ENCODE measurements at regions not wholly inside any gene's neighbourhood (a gene's known extent, or its start where the extent isn't known, plus 50 kb on each side); places are given as distances from the start of the nearest gene placed in this dataset.

GRCh38 chr16:86095131-86095752, 196.3 kb downstream of the IRF8 start:
- DNase-seq: no peak
- Mint-ChIP-seq H3K27ac (no peak overlapping the region), H3K4me3 (no peak overlapping the region), H3K9me3 (no peaks in the 10 kb centered on the region), H3K4me1 (ENCODE audit: low read depth) (no peaks in the 10 kb centered on the region), H3K27me3 (peaks cover 5% of the 10 kb centered on the region), H3K36me3 (ENCODE audit: low read depth) (no peaks in the 10 kb centered on the region)

GRCh38 chr16:86095906-86096485, 197.0 kb downstream of the IRF8 start:
- H3K4me3 Mint-ChIP-seq: no peak overlapping the region
- no peaks in the 10 kb centered on the region for H3K4me1 Mint-ChIP-seq (ENCODE audit: low read depth)
- H3K36me3 Mint-ChIP-seq (ENCODE audit: low read depth): no peaks in the 10 kb centered on the region
- no peaks in the 10 kb centered on the region for H3K9me3 Mint-ChIP-seq
- H3K27me3 Mint-ChIP-seq: peaks cover 11% of the 10 kb centered on the region
- H3K27ac Mint-ChIP-seq: no peak overlapping the region
- no peak for DNase-seq

- Mint-ChIP-seq H3K9me3 (no peaks in the 10 kb centered on the region), H3K4me1 (ENCODE audit: low read depth) (no peaks in the 10 kb centered on the region), H3K4me3 (no peak overlapping the region)
Observed at GRCh38 chr16:86096850-86097249, 197.9 kb downstream of the IRF8 start.

GRCh38 chr16:86099326-86099725, 200.4 kb downstream of the IRF8 start:
- Mint-ChIP-seq H3K4me1 (ENCODE audit: low read depth) (no peaks in the 10 kb centered on the region), H3K36me3 (ENCODE audit: low read depth) (no peaks in the 10 kb centered on the region), H3K27ac (no peak overlapping the region), H3K4me3 (no peak overlapping the region), H3K9me3 (no peaks in the 10 kb centered on the region), H3K27me3 (peaks cover 18% of the 10 kb centered on the region)
- no peak for DNase-seq

More at GRCh38 chr16:86096850-86097249, 197.9 kb downstream of the IRF8 start:
- H3K27ac Mint-ChIP-seq: no peak overlapping the region
- H3K36me3 Mint-ChIP-seq (ENCODE audit: low read depth): no peaks in the 10 kb centered on the region
- peaks cover 17% of the 10 kb centered on the region for H3K27me3 Mint-ChIP-seq
- no peak for DNase-seq

GRCh38 chr16:86100205-86101136, 201.5 kb downstream of the IRF8 start:
- H3K9me3 Mint-ChIP-seq: no peaks in the 10 kb centered on the region
- H3K27ac Mint-ChIP-seq: no peak overlapping the region
- no peak overlapping the region for H3K4me3 Mint-ChIP-seq
- DNase-seq: no peak
- no peaks in the 10 kb centered on the region for H3K4me1 Mint-ChIP-seq (ENCODE audit: low read depth)
- no peaks in the 10 kb centered on the region for H3K36me3 Mint-ChIP-seq (ENCODE audit: low read depth)
- H3K27me3 Mint-ChIP-seq: peaks cover 18% of the 10 kb centered on the region

GRCh38 chr16:86101137-86101896, 202.4 kb downstream of the IRF8 start:
- Mint-ChIP-seq H3K27ac (no peak overlapping the region), H3K4me3 (no peak overlapping the region)
- no peak for DNase-seq

GRCh38 chr16:86101897-86102157, 202.9 kb downstream of the IRF8 start:
- H3K36me3 Mint-ChIP-seq (ENCODE audit: low read depth): no peaks in the 10 kb centered on the region
- H3K4me1 Mint-ChIP-seq (ENCODE audit: low read depth): no peaks in the 10 kb centered on the region
- peaks cover 18% of the 10 kb centered on the region for H3K27me3 Mint-ChIP-seq
- no peak overlapping the region for H3K27ac Mint-ChIP-seq
- DNase-seq: no peak
- no peak overlapping the region for H3K4me3 Mint-ChIP-seq
- no peaks in the 10 kb centered on the region for H3K9me3 Mint-ChIP-seq

More at GRCh38 chr16:86101137-86101896, 202.4 kb downstream of the IRF8 start:
- Mint-ChIP-seq H3K9me3 (no peaks in the 10 kb centered on the region), H3K27me3 (peaks cover 18% of the 10 kb centered on the region), H3K36me3 (ENCODE audit: low read depth) (no peaks in the 10 kb centered on the region), H3K4me1 (ENCODE audit: low read depth) (no peaks in the 10 kb centered on the region)

- Mint-ChIP-seq H3K9me3 (no peaks in the 10 kb centered on the region), H3K4me3 (no peak overlapping the region), H3K4me1 (ENCODE audit: low read depth) (no peaks in the 10 kb centered on the region), H3K36me3 (ENCODE audit: low read depth) (no peaks in the 10 kb centered on the region), H3K27me3 (peaks cover 18% of the 10 kb centered on the region), H3K27ac (no peak overlapping the region)
- no peak for DNase-seq
Observed at GRCh38 chr16:86103320-86103719, 204.4 kb downstream of the IRF8 start.

- H3K4me3 Mint-ChIP-seq: no peak overlapping the region
- H3K27me3 Mint-ChIP-seq: peaks cover 14% of the 10 kb centered on the region
- DNase-seq: no peak
- no peak overlapping the region for H3K27ac Mint-ChIP-seq
- no peaks in the 10 kb centered on the region for H3K4me1 Mint-ChIP-seq (ENCODE audit: low read depth)
- no peaks in the 10 kb centered on the region for H3K9me3 Mint-ChIP-seq
- H3K36me3 Mint-ChIP-seq (ENCODE audit: low read depth): no peaks in the 10 kb centered on the region
Observed at GRCh38 chr16:86104537-86105048, 205.6 kb downstream of the IRF8 start.

- Mint-ChIP-seq H3K4me3 (no peak overlapping the region), H3K9me3 (no peaks in the 10 kb centered on the region), H3K36me3 (ENCODE audit: low read depth) (no peaks in the 10 kb centered on the region), H3K27me3 (peaks cover 2% of the 10 kb centered on the region), H3K27ac (no peak overlapping the region), H3K4me1 (ENCODE audit: low read depth) (no peaks in the 10 kb centered on the region)
- no peak for DNase-seq
Observed at GRCh38 chr16:86107215-86107825, 208.4 kb downstream of the IRF8 start.

GRCh38 chr16:86108062-86108461, 209.1 kb downstream of the IRF8 start:
- no peak overlapping the region for H3K27ac Mint-ChIP-seq
- no peaks in the 10 kb centered on the region for H3K9me3 Mint-ChIP-seq
- no peaks in the 10 kb centered on the region for H3K36me3 Mint-ChIP-seq (ENCODE audit: low read depth)
- peaks cover 6% of the 10 kb centered on the region for H3K27me3 Mint-ChIP-seq
- no peaks in the 10 kb centered on the region for H3K4me1 Mint-ChIP-seq (ENCODE audit: low read depth)
- no peak for DNase-seq
- no peak overlapping the region for H3K4me3 Mint-ChIP-seq

GRCh38 chr16:86110134-86110533, 211.2 kb downstream of the IRF8 start:
- Mint-ChIP-seq H3K27ac (no peak overlapping the region), H3K27me3 (peaks cover 6% of the 10 kb centered on the region), H3K9me3 (no peaks in the 10 kb centered on the region), H3K36me3 (ENCODE audit: low read depth) (no peaks in the 10 kb centered on the region), H3K4me3 (no peak overlapping the region), H3K4me1 (ENCODE audit: low read depth) (no peaks in the 10 kb centered on the region)
- no peak for DNase-seq

- peaks cover 6% of the 10 kb centered on the region for H3K27me3 Mint-ChIP-seq
- H3K9me3 Mint-ChIP-seq: no peaks in the 10 kb centered on the region
- H3K4me1 Mint-ChIP-seq (ENCODE audit: low read depth): no peaks in the 10 kb centered on the region
- no peak overlapping the region for H3K27ac Mint-ChIP-seq
- no peak overlapping the region for H3K4me3 Mint-ChIP-seq
- no peaks in the 10 kb centered on the region for H3K36me3 Mint-ChIP-seq (ENCODE audit: low read depth)
- no peak for DNase-seq
Observed at GRCh38 chr16:86110726-86111125, 211.8 kb downstream of the IRF8 start.

GRCh38 chr16:86112178-86112577, 213.2 kb downstream of the IRF8 start:
- Mint-ChIP-seq H3K9me3 (no peaks in the 10 kb centered on the region), H3K27me3 (peaks cover 6% of the 10 kb centered on the region), H3K4me1 (ENCODE audit: low read depth) (no peaks in the 10 kb centered on the region), H3K36me3 (ENCODE audit: low read depth) (no peaks in the 10 kb centered on the region), H3K4me3 (no peak overlapping the region), H3K27ac (no peak overlapping the region)
- no peak for DNase-seq

Measured in activated T-cell treated with anti-CD3 and anti-CD28 coated beads, Interleukin-2, amount 50 U/mL, for 24 hours (primary cell).